K562 (cell line): ENCODE measurements at regions not wholly inside any gene's neighbourhood (a gene's known extent, or its start where the extent isn't known, plus 50 kb on each side); places are given as distances from the start of the nearest gene placed in this dataset.

Source experiments
- ATF4 ChIP-seq: fragments of 450-650 bp; formaldehyde crosslinking; IDR thresholded peaks from 2 replicates; pipeline ENCODE4 v1.4.0; 2022; ENCODE audit warnings: mild to moderate bottlenecking, moderate library complexity
- BRCA1 ChIP-seq, 2 experiments: fragments of 450-650 bp in 1 of 2; sonication (generic) in 1 of 2; formaldehyde crosslinking in 1 of 2; IDR thresholded peaks; 2 replicates each; pipeline versions ENCODE4 v1.5.0 to v1.6.1; 2017 to 2020; ENCODE audit warnings: mild to moderate bottlenecking in 1 of 2, missing genetic modification reagents in 1 of 2
- CREM ChIP-seq: IDR thresholded peaks from 2 replicates; pipeline ENCODE4 v1.6.1; 2014; ENCODE audit warnings: antibody characterized with exemption, low read depth
- FOS ChIP-seq: IDR thresholded peaks from 3 replicates; pipeline ENCODE4 v1.6.1; 2011; ENCODE audit not compliant: insufficient read length; ENCODE audit errors: extremely low read depth
- GABPA ChIP-seq: fragments of 200-800 bp; sonication (Bioruptor generic); conservative IDR thresholded peaks from 2 replicates; pipeline ENCODE4 v1.6.1; 2016; ENCODE audit warnings: low read depth, missing genetic modification characterization, missing compliant biosample characterization
- NCOA1 ChIP-seq: fragments of 450-650 bp; IDR thresholded peaks from 2 replicates; pipeline ENCODE4 v1.6.1; 2016; ENCODE audit warnings: low read depth
- NFRKB ChIP-seq: fragments of 450-650 bp; IDR thresholded peaks from 2 replicates; pipeline ENCODE4 v1.6.1; 2016; ENCODE audit warnings: low read depth
- NR2C1 ChIP-seq, 2 experiments: fragments of 450-650 bp; IDR thresholded peaks; 2 replicates each; pipeline ENCODE4 v1.6.1; 2017; ENCODE audit warnings: mild to moderate bottlenecking in 2 of 2, antibody characterized with exemption in 1 of 2, inconsistent platforms in 1 of 2, missing compliant biosample characterization in 1 of 2, missing genetic modification characterization in 1 of 2
- NR3C1 ChIP-seq: sonication (generic); formaldehyde crosslinking; IDR thresholded peaks from 2 replicates; pipeline ENCODE4 v1.8.1; 2022; ENCODE audit warnings: missing genetic modification reagents
- RB1 ChIP-seq: fragments of 450-650 bp; IDR thresholded peaks from 2 replicates; pipeline ENCODE4 v1.6.1; 2017; ENCODE audit warnings: low read depth, mild to moderate bottlenecking
- SP1 ChIP-seq: sonication (generic); formaldehyde crosslinking; IDR thresholded peaks from 2 replicates; pipeline ENCODE4 v1.8.1; 2022; ENCODE audit warnings: mild to moderate bottlenecking, missing genetic modification reagents
- ZBTB9 ChIP-seq: fragments of 450-650 bp; formaldehyde crosslinking; IDR thresholded peaks from 2 replicates; pipeline ENCODE4 v1.4.0; 2020; ENCODE audit warnings: mild to moderate bottlenecking, moderate library complexity
- ZNF707 ChIP-seq: fragments of 250-450 bp; sonication (Bioruptor Pico); conservative IDR thresholded peaks from 2 replicates; pipeline ENCODE4 v1.8.0; 2022; ENCODE audit warnings: inconsistent platforms, mild to moderate bottlenecking, moderate library complexity
- TF ChIP-seq, protein P1 (sequence below), 2 experiments: fragments of 200-800 bp in 1 of 2; sonication (Bioruptor generic) in 1 of 2; sonication (generic) in 1 of 2; formaldehyde crosslinking in 1 of 2; IDR thresholded peaks in 1 of 2; conservative IDR thresholded peaks in 1 of 2; 2 replicates each; pipeline versions ENCODE4 v1.5.0 to v1.6.1; 2016 to 2020; ENCODE audit warnings: missing compliant biosample characterization in 1 of 2, missing genetic modification characterization in 1 of 2, missing genetic modification reagents in 1 of 2

GRCh38 chr4:98793658-98794057 is 135.2 kb upstream of the TSPAN5 start:
- TF ChIP-seq NR3C1 (CRISPR knock-in tag) (no peak), GABPA (no peak), ZNF707 (CRISPR knock-in tag) (no peak), NFRKB (no peak), RB1 (no peak), SP1 (CRISPR knock-in tag) (no peak), NR2C1 (IDR thresholded peaks at IDR 0.05) (no peak), NR2C1 (tag; IDR thresholded peaks at IDR 0.05) (no peak), ZBTB9 (CRISPR knock-in tag) (no peak), BRCA1 (IDR thresholded peaks at IDR 0.05) (no peak), BRCA1 (CRISPR knock-in tag; IDR thresholded peaks at IDR 0.05) (no peak), CREM (no peak), FOS (no peak), ATF4 (CRISPR knock-in tag) (no peak), NCOA1 (no peak)
- TF ChIP-seq, protein P1, sequence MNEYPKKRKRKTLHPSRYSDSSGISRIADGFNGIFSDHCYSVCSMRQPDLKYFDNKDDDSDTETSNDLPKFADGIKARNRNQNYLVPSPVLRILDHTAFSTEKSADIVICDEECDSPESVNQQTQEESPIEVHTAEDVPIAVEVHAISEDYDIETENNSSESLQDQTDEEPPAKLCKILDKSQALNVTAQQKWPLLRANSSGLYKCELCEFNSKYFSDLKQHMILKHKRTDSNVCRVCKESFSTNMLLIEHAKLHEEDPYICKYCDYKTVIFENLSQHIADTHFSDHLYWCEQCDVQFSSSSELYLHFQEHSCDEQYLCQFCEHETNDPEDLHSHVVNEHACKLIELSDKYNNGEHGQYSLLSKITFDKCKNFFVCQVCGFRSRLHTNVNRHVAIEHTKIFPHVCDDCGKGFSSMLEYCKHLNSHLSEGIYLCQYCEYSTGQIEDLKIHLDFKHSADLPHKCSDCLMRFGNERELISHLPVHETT (CRISPR knock-in tag; conservative IDR thresholded peaks at IDR 0.05 in 1 of 2, IDR thresholded peaks at IDR 0.05 in 1 of 2), result no peak
